ENCODE measurements at regions not wholly inside any gene's neighbourhood (a gene's known extent, or its start where the extent isn't known, plus 50 kb on each side); places are given as distances from the start of the nearest gene placed in this dataset.

- no peak overlapping the region for H3K4me3 ChIP-seq (replicated peaks; ENCODE audit: low read depth, low read length)
- TF ChIP-seq CTCF (IDR thresholded peaks at IDR 0.05; ENCODE audit: low read length, missing control alignments): no peak
- no peak for DNase-seq (ENCODE audit: low read depth)
Observed at GRCh38 chrX:20656721-20657120, 390.0 kb upstream of the RPS6KA3 start.

- no peak for TF ChIP-seq CTCF (IDR thresholded peaks at IDR 0.05; ENCODE audit: low read length, missing control alignments)
Observed at GRCh38 chrX:20654596-20655106, 387.9 kb upstream of the RPS6KA3 start.

GRCh38 chrX:20653070-20653469 is 386.4 kb upstream of the RPS6KA3 start:
- H3K4me3 ChIP-seq (replicated peaks; ENCODE audit: low read depth, low read length): no peak overlapping the region
- no peak for TF ChIP-seq CTCF (IDR thresholded peaks at IDR 0.05; ENCODE audit: low read length, missing control alignments)
- no peak for DNase-seq (ENCODE audit: low read depth)

More at GRCh38 chrX:20654596-20655106, 387.9 kb upstream of the RPS6KA3 start:
- DNase-seq (ENCODE audit: low read depth): no peak
- no peak overlapping the region for H3K4me3 ChIP-seq (replicated peaks; ENCODE audit: low read depth, low read length)

GRCh38 chrX:20641954-20642353 is 375.2 kb upstream of the RPS6KA3 start:
- H3K4me3 ChIP-seq (replicated peaks; ENCODE audit: low read depth, low read length): no peak overlapping the region
- DNase-seq (ENCODE audit: low read depth): no peak
- no peak for TF ChIP-seq CTCF (IDR thresholded peaks at IDR 0.05; ENCODE audit: low read length, missing control alignments)

- no peak for TF ChIP-seq CTCF (IDR thresholded peaks at IDR 0.05; ENCODE audit: low read length, missing control alignments)
- no peak for DNase-seq (ENCODE audit: low read depth)
- no peak overlapping the region for H3K4me3 ChIP-seq (replicated peaks; ENCODE audit: low read depth, low read length)
Observed at GRCh38 chrX:20639115-20639514, 372.4 kb upstream of the RPS6KA3 start.

GRCh38 chrX:20637351-20637750 is 370.6 kb upstream of the RPS6KA3 start:
- no peak for DNase-seq (ENCODE audit: low read depth)
- no peak for TF ChIP-seq CTCF (IDR thresholded peaks at IDR 0.05; ENCODE audit: low read length, missing control alignments)
- no peak overlapping the region for H3K4me3 ChIP-seq (replicated peaks; ENCODE audit: low read depth, low read length)

GRCh38 chrX:20633451-20633850 is 366.7 kb upstream of the RPS6KA3 start:
- no peak overlapping the region for H3K4me3 ChIP-seq (replicated peaks; ENCODE audit: low read depth, low read length)
- no peak for DNase-seq (ENCODE audit: low read depth)
- TF ChIP-seq CTCF (IDR thresholded peaks at IDR 0.05; ENCODE audit: low read length, missing control alignments): no peak
